Keratinocyte (primary cell): ENCODE measurements at regions not wholly inside any gene's neighbourhood (a gene's known extent, or its start where the extent isn't known, plus 50 kb on each side); places are given as distances from the start of the nearest gene placed in this dataset.

ENCODE experiments used
- EZH2 ChIP-seq: IDR thresholded peaks from one replicate; pipeline ENCODE4 v1.6.1; 2012; ENCODE audit warnings: inconsistent platforms, mild to moderate bottlenecking, low read length, moderate library complexity
- TF ChIP-seq, protein P1 (sequence below), 3 experiments: IDR thresholded peaks in 1 of 3; conservative IDR thresholded peaks in 1 of 3; optimal IDR thresholded peaks in 1 of 3; 2 replicates in 2 of 3; 3 replicates in 1 of 3; pipeline versions ENCODE3 to v1.5.1; 2011; ENCODE audit warnings: low read length in 3 of 3, mild to moderate bottlenecking in 3 of 3, moderate library complexity in 2 of 3, control low read depth in 1 of 3, inconsistent platforms in 1 of 3; ENCODE audit not compliant: insufficient read depth in 2 of 3; ENCODE audit errors: extremely low read depth in 1 of 3

DNA sequence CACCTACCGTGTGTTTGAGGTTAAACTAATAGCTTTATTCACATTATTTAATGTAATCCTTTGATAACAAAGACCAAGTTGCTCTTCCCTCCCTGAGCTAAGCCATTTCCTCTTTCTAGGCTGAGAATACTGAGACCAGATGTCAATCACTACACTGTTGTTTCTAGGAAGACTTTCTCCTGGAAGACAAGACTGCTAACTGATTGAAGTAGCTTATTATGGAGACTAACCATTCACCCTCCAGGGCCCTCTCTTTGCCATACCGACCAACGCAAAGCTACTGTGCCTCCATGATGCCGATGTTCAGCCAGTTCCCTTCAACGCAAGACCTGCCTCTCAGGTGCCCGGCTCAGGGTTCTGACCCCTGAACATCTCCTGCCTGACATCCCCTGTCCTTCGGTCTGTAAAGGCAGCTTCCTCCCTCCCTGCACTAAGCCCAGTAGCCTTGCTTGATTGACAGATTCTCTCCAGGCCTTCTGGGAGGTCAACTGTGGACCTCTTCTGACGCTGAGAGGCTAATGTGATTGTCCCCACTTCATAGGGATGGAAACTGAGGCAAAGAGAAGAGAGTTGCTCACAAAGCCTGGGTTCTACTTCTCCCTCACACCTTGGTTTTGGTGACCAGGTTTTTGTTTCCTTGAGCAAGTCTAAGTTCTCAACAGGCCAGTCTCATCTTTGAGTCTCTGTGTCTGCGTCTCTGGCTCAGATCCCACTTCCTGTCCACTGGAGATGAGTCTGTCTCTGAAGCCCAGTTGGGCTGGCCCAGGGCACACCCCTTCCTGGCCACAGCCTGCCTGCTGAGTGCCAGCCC is 259.7 kb upstream of the IRX2 start:
- TF ChIP-seq EZH2, result no peak
- TF ChIP-seq, protein P1, sequence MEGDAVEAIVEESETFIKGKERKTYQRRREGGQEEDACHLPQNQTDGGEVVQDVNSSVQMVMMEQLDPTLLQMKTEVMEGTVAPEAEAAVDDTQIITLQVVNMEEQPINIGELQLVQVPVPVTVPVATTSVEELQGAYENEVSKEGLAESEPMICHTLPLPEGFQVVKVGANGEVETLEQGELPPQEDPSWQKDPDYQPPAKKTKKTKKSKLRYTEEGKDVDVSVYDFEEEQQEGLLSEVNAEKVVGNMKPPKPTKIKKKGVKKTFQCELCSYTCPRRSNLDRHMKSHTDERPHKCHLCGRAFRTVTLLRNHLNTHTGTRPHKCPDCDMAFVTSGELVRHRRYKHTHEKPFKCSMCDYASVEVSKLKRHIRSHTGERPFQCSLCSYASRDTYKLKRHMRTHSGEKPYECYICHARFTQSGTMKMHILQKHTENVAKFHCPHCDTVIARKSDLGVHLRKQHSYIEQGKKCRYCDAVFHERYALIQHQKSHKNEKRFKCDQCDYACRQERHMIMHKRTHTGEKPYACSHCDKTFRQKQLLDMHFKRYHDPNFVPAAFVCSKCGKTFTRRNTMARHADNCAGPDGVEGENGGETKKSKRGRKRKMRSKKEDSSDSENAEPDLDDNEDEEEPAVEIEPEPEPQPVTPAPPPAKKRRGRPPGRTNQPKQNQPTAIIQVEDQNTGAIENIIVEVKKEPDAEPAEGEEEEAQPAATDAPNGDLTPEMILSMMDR (optimal IDR thresholded peaks at IDR 0.05 in 1 of 3, IDR thresholded peaks at IDR 0.05 in 1 of 3, conservative IDR thresholded peaks at IDR 0.05 in 1 of 3; ENCODE audit: extremely low read depth in 1 of 3, insufficient read depth in 2 of 3, low read length in 3 of 3), result no peak
